ENCODE measurements at regions not wholly inside any gene's neighbourhood (a gene's known extent, or its start where the extent isn't known, plus 50 kb on each side); places are given as distances from the start of the nearest gene placed in this dataset.

GRCh38 chr4:124018383-124019317 lies 622.1 kb downstream of the SPRY1 start:
- no peak for DNase-seq

GRCh38 chr4:124019749-124020549 lies 623.4 kb downstream of the SPRY1 start:
- no peak for DNase-seq

GRCh38 chr4:124025000-124025399 lies 628.4 kb downstream of the SPRY1 start:
- no peak for DNase-seq

- DNase-seq, result no peak
These were observed 628.8 kb downstream of the SPRY1 start for GRCh38 chr4:124025428-124025827.

- DNase-seq, result no peak
These were observed 631.6 kb downstream of the SPRY1 start for GRCh38 chr4:124028182-124028581.

- DNase-seq, result no peak
These were observed 633.6 kb downstream of the SPRY1 start for GRCh38 chr4:124030147-124030546.

- DNase-seq, result no peak
These were observed 635.4 kb downstream of the SPRY1 start for GRCh38 chr4:124032035-124032434.

- no peak for DNase-seq
These were observed 638.9 kb downstream of the SPRY1 start for GRCh38 chr4:124035364-124036041.

- no peak for DNase-seq
These were observed 640.6 kb downstream of the SPRY1 start for GRCh38 chr4:124037236-124037635.

- no peak for DNase-seq
These were observed 647.7 kb downstream of the SPRY1 start for GRCh38 chr4:124044330-124044729.

- DNase-seq, result no peak
These were observed 648.3 kb downstream of the SPRY1 start for GRCh38 chr4:124044867-124045266.

- DNase-seq, result no peak
These were observed 649.6 kb downstream of the SPRY1 start for GRCh38 chr4:124046190-124046589.

- DNase-seq, result no peak
These were observed 657.4 kb downstream of the SPRY1 start for GRCh38 chr4:124053872-124054538.

- DNase-seq, result no peak
These were observed 657.2 kb downstream of the ANKRD50 start for GRCh38 chr4:124055336-124055735.

GRCh38 chr4:124055896-124056295 lies 656.6 kb downstream of the ANKRD50 start:
- DNase-seq, result no peak

GRCh38 chr4:124060261-124060918 lies 652.1 kb downstream of the ANKRD50 start:
- no peak for DNase-seq

GRCh38 chr4:124061413-124061812 lies 651.1 kb downstream of the ANKRD50 start:
- no peak for DNase-seq

- DNase-seq, result no peak
These were observed 647.1 kb downstream of the ANKRD50 start for GRCh38 chr4:124065422-124065821.

- DNase-seq, result no peak
These were observed 646.6 kb downstream of the ANKRD50 start for GRCh38 chr4:124065936-124066335.

GRCh38 chr4:124066595-124066994 lies 645.9 kb downstream of the ANKRD50 start:
- no peak for DNase-seq

GRCh38 chr4:124067046-124067445 lies 645.5 kb downstream of the ANKRD50 start:
- DNase-seq, result no peak
